Ovary (tissue), 3 donors: ENCODE measurements at regions not wholly inside any gene's neighbourhood (a gene's known extent, or its start where the extent isn't known, plus 50 kb on each side); places are given as distances from the start of the nearest gene placed in this dataset.

Source experiments
- POLR2A ChIP-seq: fragments of 450-650 bp; IDR thresholded peaks from one replicate; pipeline ENCODE4 v1.6.1; 2017; ENCODE audit warnings: antibody characterized with exemption, mild to moderate bottlenecking, moderate library complexity
- TF ChIP-seq, protein P1 (sequence below), 3 donors: fragments of 450-650 bp in 2 of 3; fragments of 200-600 bp in 1 of 3; IDR thresholded peaks; one replicate each; pipeline versions ENCODE4 v1.5.1 to v1.8.0; 2016 to 2022; ENCODE audit warnings: antibody characterized with exemption in 3 of 3, mild to moderate bottlenecking in 1 of 3
- donor health status: DM: no; HTN: no; CAD: no.

DNA sequence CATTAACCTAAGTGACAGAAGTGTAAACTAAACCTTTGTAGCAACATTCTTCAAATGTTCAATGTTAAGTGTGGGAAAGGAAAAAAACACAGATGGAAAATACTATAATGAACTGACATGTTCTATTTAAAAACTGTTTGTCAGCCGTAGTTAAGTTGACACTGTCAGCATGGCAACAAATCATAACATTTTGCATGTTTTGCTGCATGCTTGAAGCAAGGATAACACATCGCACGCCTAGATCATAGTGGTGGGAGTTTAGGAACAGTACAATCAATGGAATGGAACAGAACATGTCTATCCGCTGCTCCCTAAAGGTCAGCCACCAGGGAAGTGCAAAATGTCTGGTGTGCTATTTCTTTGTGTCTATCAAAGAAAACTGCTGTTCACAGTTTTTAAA lies 62.5 kb upstream of the ESRRG start:
- TF ChIP-seq POLR2A, result no peak
- TF ChIP-seq, protein P1, sequence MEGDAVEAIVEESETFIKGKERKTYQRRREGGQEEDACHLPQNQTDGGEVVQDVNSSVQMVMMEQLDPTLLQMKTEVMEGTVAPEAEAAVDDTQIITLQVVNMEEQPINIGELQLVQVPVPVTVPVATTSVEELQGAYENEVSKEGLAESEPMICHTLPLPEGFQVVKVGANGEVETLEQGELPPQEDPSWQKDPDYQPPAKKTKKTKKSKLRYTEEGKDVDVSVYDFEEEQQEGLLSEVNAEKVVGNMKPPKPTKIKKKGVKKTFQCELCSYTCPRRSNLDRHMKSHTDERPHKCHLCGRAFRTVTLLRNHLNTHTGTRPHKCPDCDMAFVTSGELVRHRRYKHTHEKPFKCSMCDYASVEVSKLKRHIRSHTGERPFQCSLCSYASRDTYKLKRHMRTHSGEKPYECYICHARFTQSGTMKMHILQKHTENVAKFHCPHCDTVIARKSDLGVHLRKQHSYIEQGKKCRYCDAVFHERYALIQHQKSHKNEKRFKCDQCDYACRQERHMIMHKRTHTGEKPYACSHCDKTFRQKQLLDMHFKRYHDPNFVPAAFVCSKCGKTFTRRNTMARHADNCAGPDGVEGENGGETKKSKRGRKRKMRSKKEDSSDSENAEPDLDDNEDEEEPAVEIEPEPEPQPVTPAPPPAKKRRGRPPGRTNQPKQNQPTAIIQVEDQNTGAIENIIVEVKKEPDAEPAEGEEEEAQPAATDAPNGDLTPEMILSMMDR (IDR thresholded peaks at IDR 0.05), result no peak
